Stimulated activated CD4-positive, alpha-beta T cell treated with anti-CD3 and anti-CD28 coated beads, Interleukin-2, amount 100 ng/mL, for 24 hours (primary cell): ENCODE measurements at regions not wholly inside any gene's neighbourhood (a gene's known extent, or its start where the extent isn't known, plus 50 kb on each side); places are given as distances from the start of the nearest gene placed in this dataset.

Experiments used
- DNase-seq, 2 donors: peaks; one replicate each; pipeline ENCODE4 v3.0.0-alpha.2; 2020

GRCh38 chrX:13266641-13267345 lies 53.1 kb downstream of the ATXN3L start:
- DNase-seq, result peak in 1 of 2 donors; percentile 16

- DNase-seq, result no peak
Observed at GRCh38 chrX:13265549-13266132, 54.2 kb downstream of the ATXN3L start.

- no peak for DNase-seq
Observed at GRCh38 chrX:13265111-13265510, 54.7 kb downstream of the ATXN3L start.

- DNase-seq, result no peak
Observed at GRCh38 chrX:13263560-13264251, 56.1 kb downstream of the ATXN3L start.

DNA sequence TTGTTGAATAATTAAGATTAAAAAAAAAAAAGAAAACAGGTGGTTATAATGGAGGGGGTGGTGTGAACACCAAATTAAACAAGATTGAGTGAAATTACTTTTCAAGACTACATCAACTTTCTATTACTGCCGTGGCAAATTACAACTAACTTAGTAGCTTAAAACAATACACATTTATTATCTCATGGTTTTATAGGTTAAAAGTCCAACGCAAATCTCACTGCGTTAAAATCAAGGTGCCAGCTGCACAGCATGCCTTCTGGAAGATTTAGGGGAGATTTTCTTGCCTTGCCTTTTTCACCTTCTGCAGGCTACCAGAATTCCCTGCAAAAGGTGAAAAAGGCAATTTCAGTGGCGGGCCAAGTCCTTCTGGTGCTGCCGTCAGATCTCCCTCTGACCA lies 58.5 kb downstream of the ATXN3L start:
- DNase-seq, result no peak

DNA sequence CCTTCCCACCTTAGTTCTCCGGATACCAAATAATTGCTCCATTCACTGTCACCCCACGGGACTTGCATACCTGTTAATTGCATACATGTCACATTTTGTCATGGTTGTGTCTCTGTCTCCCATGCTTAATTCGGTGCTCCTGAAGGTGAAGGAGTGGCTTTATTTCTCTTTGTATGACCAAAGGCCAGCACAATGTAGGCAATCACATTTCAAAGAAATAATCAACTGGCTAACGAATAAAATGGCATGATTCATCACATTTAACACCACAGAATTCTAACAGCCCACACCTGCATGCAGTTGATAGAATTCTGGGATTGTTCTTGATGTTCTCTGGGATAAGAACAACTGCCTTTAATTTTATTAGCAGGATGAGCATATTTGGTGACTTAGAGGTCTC lies 59.3 kb downstream of the ATXN3L start:
- no peak for DNase-seq

DNA sequence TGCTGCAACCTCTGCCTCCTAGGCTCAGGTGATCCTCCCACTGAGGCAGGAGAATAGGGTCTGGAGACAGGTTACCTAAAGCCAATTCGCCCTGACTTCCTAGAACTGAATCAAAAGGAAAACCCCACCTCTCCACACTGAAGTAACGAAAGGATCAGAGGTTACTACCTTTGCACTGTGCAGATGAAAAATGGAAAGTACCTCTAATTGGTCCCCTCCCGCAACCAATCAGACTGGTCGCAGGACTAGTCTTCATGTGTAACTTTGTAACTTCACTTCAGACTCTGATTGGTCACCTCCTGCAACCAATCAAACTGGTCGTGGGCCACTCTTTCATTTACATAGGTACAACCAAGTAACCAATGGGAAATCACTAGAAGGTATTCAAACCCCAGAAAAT lies 61.1 kb downstream of the ATXN3L start:
- no peak for DNase-seq

DNA sequence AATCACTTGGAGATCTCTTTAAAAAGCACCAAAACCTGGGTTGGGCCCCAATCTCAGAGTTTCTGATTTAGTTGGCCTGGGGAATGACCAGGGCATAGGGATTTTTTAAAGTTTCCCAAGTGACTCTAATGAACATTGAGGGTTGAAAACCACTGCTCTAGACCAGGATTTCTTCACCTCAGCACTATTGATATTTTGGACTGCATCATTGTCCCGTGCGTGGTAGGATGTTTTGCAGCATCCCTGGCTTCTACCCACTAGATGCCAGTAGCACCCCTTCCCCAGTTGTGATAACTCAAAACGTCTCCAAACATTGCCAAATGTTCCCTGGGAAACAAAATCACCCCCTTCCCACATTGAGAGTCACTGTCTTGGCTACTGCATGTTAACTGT lies 61.8 kb downstream of the ATXN3L start:
- no peak for DNase-seq

GRCh38 chrX:13257223-13258051 lies 62.4 kb downstream of the ATXN3L start:
- DNase-seq, result no peak

DNA sequence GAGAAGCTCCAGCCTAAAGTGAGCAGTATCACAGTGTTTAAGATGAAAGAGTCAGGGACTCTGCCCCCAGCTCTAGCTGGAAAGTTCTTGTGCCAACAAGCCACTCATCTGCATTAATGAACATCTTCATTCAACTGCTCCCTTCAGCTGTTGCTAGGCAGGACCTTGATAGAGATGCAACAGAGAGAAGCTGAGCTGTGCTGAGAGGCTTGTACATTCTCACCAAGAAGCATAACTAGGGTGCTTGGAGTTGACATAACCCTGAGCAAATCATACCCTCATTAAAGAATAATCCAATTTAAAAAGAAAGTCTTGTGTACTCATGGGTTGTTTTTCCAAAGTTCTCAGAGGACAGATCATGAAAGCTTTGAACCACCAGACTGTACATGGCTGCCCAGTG lies 63.2 kb downstream of the ATXN3L start:
- no peak for DNase-seq

GRCh38 chrX:13254870-13255269 lies 65.0 kb downstream of the ATXN3L start:
- DNase-seq, result no peak

GRCh38 chrX:13254076-13254785 lies 65.6 kb downstream of the ATXN3L start:
- no peak for DNase-seq

GRCh38 chrX:13253223-13253622 lies 66.6 kb downstream of the ATXN3L start:
- DNase-seq, result no peak

DNA sequence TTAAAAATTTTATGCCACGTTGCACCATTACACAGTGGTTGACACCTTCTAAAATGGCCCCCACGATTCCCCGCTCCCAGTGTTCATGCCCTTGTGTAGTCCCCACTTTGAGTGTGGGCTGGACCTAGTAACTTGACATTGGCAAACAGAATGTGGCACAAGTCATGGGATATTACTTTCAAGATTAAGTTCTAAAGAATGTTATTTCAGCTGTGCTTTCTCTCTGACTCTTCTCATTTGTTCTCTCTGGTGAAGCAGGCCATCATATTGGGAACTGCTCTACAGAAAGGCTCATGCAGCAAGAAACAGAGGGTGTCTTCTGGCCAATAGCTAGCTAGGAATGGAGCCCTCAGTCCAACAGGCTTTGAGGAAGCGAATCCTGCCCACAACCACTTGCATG lies 67.1 kb downstream of the ATXN3L start:
- DNase-seq, result no peak

GRCh38 chrX:13250826-13251580 lies 68.8 kb downstream of the ATXN3L start:
- no peak for DNase-seq

- DNase-seq, result no peak
Observed at GRCh38 chrX:13248867-13249486, 70.9 kb downstream of the ATXN3L start.

DNA sequence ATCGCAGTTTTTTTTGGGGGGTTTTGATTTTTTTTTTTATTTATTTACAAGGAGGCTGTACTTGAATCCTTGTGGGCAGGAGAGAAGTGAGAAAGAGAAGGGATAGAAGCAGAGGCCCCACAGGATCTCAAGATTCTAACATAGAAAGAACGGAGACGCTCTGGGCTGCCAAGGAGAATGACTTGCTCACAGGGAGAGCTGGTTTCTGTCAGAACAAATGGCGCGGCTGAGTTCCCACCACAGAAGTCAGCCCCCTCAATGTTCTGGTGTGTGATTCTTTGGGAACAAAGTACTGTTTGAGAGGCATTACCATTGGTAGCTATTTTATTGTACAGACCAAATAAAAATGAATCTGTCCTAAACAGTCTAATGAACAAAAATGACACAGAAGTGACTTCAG lies 80.6 kb downstream of the ATXN3L start:
- no peak for DNase-seq

DNA sequence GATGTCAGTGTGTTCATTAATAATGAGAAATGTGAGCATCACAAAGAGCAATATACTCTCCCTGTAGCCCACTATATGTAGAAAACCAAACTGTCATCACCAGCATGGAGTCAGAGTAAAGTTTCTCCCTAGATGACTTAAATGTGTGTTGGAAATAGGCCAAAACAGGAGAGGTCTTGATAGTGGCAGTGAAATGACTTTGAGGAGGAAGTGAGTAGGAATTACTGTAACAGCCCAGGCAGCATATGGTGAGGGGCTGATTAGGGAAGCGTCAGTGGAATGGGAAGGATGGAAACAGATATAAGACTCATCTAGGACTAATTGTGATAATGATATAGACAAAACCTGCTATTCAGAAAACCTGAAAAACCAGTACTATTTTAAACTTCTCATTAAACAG lies 83.9 kb downstream of the ATXN3L start:
- no peak for DNase-seq

DNA sequence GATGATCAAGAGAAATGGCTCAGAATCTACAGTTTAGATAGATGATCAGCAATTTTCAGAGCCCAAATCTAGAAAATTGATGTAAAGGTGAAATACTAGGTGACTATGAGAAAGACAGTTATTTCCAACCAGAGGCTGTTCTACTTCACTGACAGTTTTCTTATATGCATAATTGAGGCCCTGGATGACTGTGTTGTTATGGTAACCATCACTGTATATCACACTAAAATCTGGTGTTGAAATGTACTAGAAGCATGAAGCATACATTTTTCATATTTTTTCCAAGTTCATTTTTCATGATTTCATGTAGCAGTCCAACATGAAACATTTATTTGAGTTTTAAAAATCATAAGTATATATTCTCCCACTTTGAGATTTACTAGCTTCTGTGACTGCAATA lies 87.4 kb downstream of the ATXN3L start:
- no peak for DNase-seq

- no peak for DNase-seq
Observed at GRCh38 chrX:13226214-13226613, 93.6 kb downstream of the ATXN3L start.

- no peak for DNase-seq
Observed at GRCh38 chrX:13223868-13224567, 95.8 kb downstream of the ATXN3L start.
